IPS-NIHi7 (cell line): ENCODE measurements at regions not wholly inside any gene's neighbourhood (a gene's known extent, or its start where the extent isn't known, plus 50 kb on each side); places are given as distances from the start of the nearest gene placed in this dataset.
A peak's percentile ranks its signal among the peaks of the same experiment; 100 is the strongest.
"Not testable (repeated sequence)": the region's sequence is repeated elsewhere in the genome, so short reads cannot be mapped to it uniquely, and the experiment has no call there.

Experiments
- DNase-seq: peaks from one replicate; pipeline ENCODE4 v3.0.0; 2012; ENCODE audit warnings: mixed read lengths; ENCODE audit errors: extremely low spot score

- DNase-seq: no peak
These were observed 178.2 kb upstream of the TMEM45B start for GRCh38 chr11:129637473-129637872.

- no peak for DNase-seq
These were observed 177.5 kb upstream of the TMEM45B start for GRCh38 chr11:129637983-129638776.

GRCh38 chr11:129639300-129639699, 176.3 kb upstream of the TMEM45B start:
- DNase-seq: no peak

GRCh38 chr11:129640671-129641070, 175.0 kb upstream of the TMEM45B start:
- no peak for DNase-seq

- no peak for DNase-seq
These were observed 172.5 kb upstream of the TMEM45B start for GRCh38 chr11:129643031-129643721.

GRCh38 chr11:129644326-129644725, 171.3 kb upstream of the TMEM45B start:
- DNase-seq: no peak

- DNase-seq: no peak
These were observed 169.7 kb upstream of the TMEM45B start for GRCh38 chr11:129645943-129646342.

- DNase-seq: not testable (repeated sequence)
These were observed 165.6 kb upstream of the TMEM45B start for GRCh38 chr11:129650044-129650443.

- no peak for DNase-seq
These were observed 162.8 kb upstream of the TMEM45B start for GRCh38 chr11:129652835-129653234.

GRCh38 chr11:129655247-129655832, 160.3 kb upstream of the TMEM45B start:
- no peak for DNase-seq

GRCh38 chr11:129657866-129658525, 157.7 kb upstream of the TMEM45B start:
- no peak for DNase-seq

GRCh38 chr11:129658526-129658867, 157.2 kb upstream of the TMEM45B start:
- peak; percentile 45 for DNase-seq

- DNase-seq: no peak
These were observed 134.7 kb upstream of the TMEM45B start for GRCh38 chr11:129680907-129681306.

- DNase-seq: no peak
These were observed 134.1 kb upstream of the TMEM45B start for GRCh38 chr11:129681344-129682114.

- no peak for DNase-seq
These were observed 129.4 kb upstream of the TMEM45B start for GRCh38 chr11:129686269-129686668.

- DNase-seq: peak; percentile 7
These were observed 124.5 kb upstream of the TMEM45B start for GRCh38 chr11:129691142-129691541.

GRCh38 chr11:129694538-129694937, 121.1 kb upstream of the TMEM45B start:
- peak; percentile 24 for DNase-seq

GRCh38 chr11:129694966-129695365, 120.7 kb upstream of the TMEM45B start:
- no peak for DNase-seq

- DNase-seq: peak; percentile 76
These were observed 119.9 kb upstream of the TMEM45B start for GRCh38 chr11:129695571-129696308.

GRCh38 chr11:129696309-129696989, 119.2 kb upstream of the TMEM45B start:
- peak; percentile 7 for DNase-seq
